ENCODE measurements at regions not wholly inside any gene's neighbourhood (a gene's known extent, or its start where the extent isn't known, plus 50 kb on each side); places are given as distances from the start of the nearest gene placed in this dataset.

- ATAC-seq (ENCODE audit: low FRiP score) (no peak), DNase-seq (no peak)
- Histone ChIP-seq H3K27me3 (ENCODE audit: control insufficient read depth in 1 of 2, insufficient read depth in 2 of 2, low read length in 1 of 2) (peaks cover 0 to 1% of the 10 kb centered on the region in 2 donors), H3K9me3 (ENCODE audit: control insufficient read depth, low read length) (no peaks in the 10 kb centered on the region), H3K4me3 (ENCODE audit: low read length in 2 of 2) (no peak overlapping the region), H3K27ac (ENCODE audit: low read depth in 1 of 2, low read length in 2 of 2) (no peak overlapping the region), H3K36me3 (ENCODE audit: control insufficient read depth in 1 of 2, insufficient read depth in 2 of 2, low read length in 1 of 2) (no peaks in the 10 kb centered on the region), H3K4me1 (ENCODE audit: control insufficient read depth in 1 of 2, insufficient read depth in 2 of 2, low read length in 2 of 2) (no peaks in the 10 kb centered on the region)
- 27 to 35% methylated on average over 4 of the region's 4 CpGs for WGBS, 2 donors
- intact Hi-C loops (cut with DNase I), result no loop called here
Measured at GRCh38 chr7:136326045-136326609, 349.0 kb upstream of the MTPN start.

- H3K27ac ChIP-seq (ENCODE audit: low read depth in 1 of 2, low read length in 2 of 2), result no peak overlapping the region
- no peaks in the 10 kb centered on the region for H3K4me1 ChIP-seq (ENCODE audit: control insufficient read depth in 1 of 2, insufficient read depth in 2 of 2, low read length in 2 of 2)
- 12 to 20% methylated on average over 2 of the region's 2 CpGs for WGBS, 2 donors
- peaks cover 0 to 1% of the 10 kb centered on the region in 2 donors for H3K27me3 ChIP-seq (ENCODE audit: control insufficient read depth in 1 of 2, insufficient read depth in 2 of 2, low read length in 1 of 2)
- H3K9me3 ChIP-seq (ENCODE audit: control insufficient read depth, low read length), result no peaks in the 10 kb centered on the region
- DNase-seq (no peak), ATAC-seq (ENCODE audit: low FRiP score) (no peak)
- intact Hi-C loops (cut with DNase I), result no loop called here
- no peak overlapping the region for H3K4me3 ChIP-seq (ENCODE audit: low read length in 2 of 2)
- no peaks in the 10 kb centered on the region for H3K36me3 ChIP-seq (ENCODE audit: control insufficient read depth in 1 of 2, insufficient read depth in 2 of 2, low read length in 1 of 2)
Measured at GRCh38 chr7:136325578-136325977, 348.4 kb upstream of the MTPN start.

GRCh38 chr7:136325027-136325426, 347.9 kb upstream of the MTPN start:
- 29 to 33% methylated on average over 2 of the region's 2 CpGs for WGBS, 2 donors
- ATAC-seq (ENCODE audit: low FRiP score), result no peak
- no peaks in the 10 kb centered on the region for H3K36me3 ChIP-seq (ENCODE audit: control insufficient read depth in 1 of 2, insufficient read depth in 2 of 2, low read length in 1 of 2)
- no peak for DNase-seq
- H3K27ac ChIP-seq (ENCODE audit: low read depth in 1 of 2, low read length in 2 of 2), result no peak overlapping the region
- H3K4me1 ChIP-seq (ENCODE audit: control insufficient read depth in 1 of 2, insufficient read depth in 2 of 2, low read length in 2 of 2), result no peaks in the 10 kb centered on the region
- peaks cover 0 to 1% of the 10 kb centered on the region in 2 donors for H3K27me3 ChIP-seq (ENCODE audit: control insufficient read depth in 1 of 2, insufficient read depth in 2 of 2, low read length in 1 of 2)
- no peaks in the 10 kb centered on the region for H3K9me3 ChIP-seq (ENCODE audit: control insufficient read depth, low read length)
- H3K4me3 ChIP-seq (ENCODE audit: low read length in 2 of 2), result no peak overlapping the region
- intact Hi-C loops (cut with DNase I), result no loop called here

GRCh38 chr7:136324073-136324704, 347.0 kb upstream of the MTPN start:
- intact Hi-C loops (cut with DNase I), result no loop called here
- Histone ChIP-seq H3K4me1 (ENCODE audit: control insufficient read depth in 1 of 2, insufficient read depth in 2 of 2, low read length in 2 of 2) (no peaks in the 10 kb centered on the region), H3K27me3 (ENCODE audit: control insufficient read depth in 1 of 2, insufficient read depth in 2 of 2, low read length in 1 of 2) (peaks cover 0 to 1% of the 10 kb centered on the region in 2 donors), H3K9me3 (ENCODE audit: control insufficient read depth, low read length) (no peaks in the 10 kb centered on the region), H3K27ac (ENCODE audit: low read depth in 1 of 2, low read length in 2 of 2) (no peak overlapping the region), H3K4me3 (ENCODE audit: low read length in 2 of 2) (no peak overlapping the region), H3K36me3 (ENCODE audit: control insufficient read depth in 1 of 2, insufficient read depth in 2 of 2, low read length in 1 of 2) (no peaks in the 10 kb centered on the region)
- WGBS, 2 donors, result 19 to 27% methylated on average over 4 of the region's 4 CpGs
- DNase-seq (no peak), ATAC-seq (ENCODE audit: low FRiP score) (no peak)

- 76 to 79% methylated on average over 1 of the region's 1 CpG for WGBS, 2 donors
- ATAC-seq (ENCODE audit: low FRiP score), result no peak
- no peaks in the 10 kb centered on the region for H3K4me1 ChIP-seq (ENCODE audit: control insufficient read depth in 1 of 2, insufficient read depth in 2 of 2, low read length in 2 of 2)
Measured at GRCh38 chr7:136312592-136312991, 335.4 kb upstream of the MTPN start.

GRCh38 chr7:136309407-136309806, 332.2 kb upstream of the MTPN start:
- H3K4me1 ChIP-seq (ENCODE audit: control insufficient read depth in 1 of 2, insufficient read depth in 2 of 2, low read length in 2 of 2), result no peaks in the 10 kb centered on the region
- intact Hi-C loops (cut with DNase I), result no loop called here
- no peaks in the 10 kb centered on the region for H3K36me3 ChIP-seq (ENCODE audit: control insufficient read depth in 1 of 2, insufficient read depth in 2 of 2, low read length in 1 of 2)
- H3K27ac ChIP-seq (ENCODE audit: low read depth in 1 of 2, low read length in 2 of 2), result no peak overlapping the region
- H3K4me3 ChIP-seq (ENCODE audit: low read length in 2 of 2), result no peak overlapping the region
- DNase-seq (no peak), ATAC-seq (ENCODE audit: low FRiP score) (no peak)
- no peaks in the 10 kb centered on the region for H3K9me3 ChIP-seq (ENCODE audit: control insufficient read depth, low read length)
- no peaks in the 10 kb centered on the region for H3K27me3 ChIP-seq (ENCODE audit: control insufficient read depth in 1 of 2, insufficient read depth in 2 of 2, low read length in 1 of 2)
- WGBS, 2 donors, result 77 to 80% methylated on average over 1 of the region's 1 CpG

More at GRCh38 chr7:136312592-136312991, 335.4 kb upstream of the MTPN start:
- Histone ChIP-seq H3K36me3 (ENCODE audit: control insufficient read depth in 1 of 2, insufficient read depth in 2 of 2, low read length in 1 of 2) (no peaks in the 10 kb centered on the region), H3K27me3 (ENCODE audit: control insufficient read depth in 1 of 2, insufficient read depth in 2 of 2, low read length in 1 of 2) (no peaks in the 10 kb centered on the region), H3K4me3 (ENCODE audit: low read length in 2 of 2) (no peak overlapping the region), H3K27ac (ENCODE audit: low read depth in 1 of 2, low read length in 2 of 2) (no peak overlapping the region), H3K9me3 (ENCODE audit: control insufficient read depth, low read length) (no peaks in the 10 kb centered on the region)
- DNase-seq, result no peak
- intact Hi-C loops (cut with DNase I), result no loop called here

- Histone ChIP-seq H3K9me3 (ENCODE audit: control insufficient read depth, low read length) (no peaks in the 10 kb centered on the region), H3K27me3 (ENCODE audit: control insufficient read depth in 1 of 2, insufficient read depth in 2 of 2, low read length in 1 of 2) (no peaks in the 10 kb centered on the region), H3K4me3 (ENCODE audit: low read length in 2 of 2) (no peak overlapping the region), H3K36me3 (ENCODE audit: control insufficient read depth in 1 of 2, insufficient read depth in 2 of 2, low read length in 1 of 2) (no peaks in the 10 kb centered on the region), H3K4me1 (ENCODE audit: control insufficient read depth in 1 of 2, insufficient read depth in 2 of 2, low read length in 2 of 2) (no peaks in the 10 kb centered on the region), H3K27ac (ENCODE audit: low read depth in 1 of 2, low read length in 2 of 2) (no peak overlapping the region)
- intact Hi-C loops (cut with DNase I), result no loop called here
- ATAC-seq (ENCODE audit: low FRiP score) (no peak), DNase-seq (no peak)
Measured at GRCh38 chr7:136308230-136308629, 331.1 kb upstream of the MTPN start.

GRCh38 chr7:136303162-136303561, 326.0 kb upstream of the MTPN start:
- Histone ChIP-seq H3K36me3 (ENCODE audit: control insufficient read depth in 1 of 2, insufficient read depth in 2 of 2, low read length in 1 of 2) (no peaks in the 10 kb centered on the region), H3K27ac (ENCODE audit: low read depth in 1 of 2, low read length in 2 of 2) (no peak overlapping the region), H3K9me3 (ENCODE audit: control insufficient read depth, low read length) (no peaks in the 10 kb centered on the region), H3K4me3 (ENCODE audit: low read length in 2 of 2) (no peak overlapping the region), H3K4me1 (ENCODE audit: control insufficient read depth in 1 of 2, insufficient read depth in 2 of 2, low read length in 2 of 2) (no peaks in the 10 kb centered on the region), H3K27me3 (ENCODE audit: control insufficient read depth in 1 of 2, insufficient read depth in 2 of 2, low read length in 1 of 2) (no peaks in the 10 kb centered on the region)
- intact Hi-C loops (cut with DNase I), result no loop called here
- DNase-seq, result no peak
- ATAC-seq (ENCODE audit: low FRiP score), result no peak
- WGBS, 2 donors, result 84 to 90% methylated on average over 2 of the region's 2 CpGs

GRCh38 chr7:136302049-136302448, 324.9 kb upstream of the MTPN start:
- ATAC-seq (ENCODE audit: low FRiP score) (no peak), DNase-seq (no peak)
- intact Hi-C loops (cut with DNase I), result no loop called here
- no peaks in the 10 kb centered on the region for H3K36me3 ChIP-seq (ENCODE audit: control insufficient read depth in 1 of 2, insufficient read depth in 2 of 2, low read length in 1 of 2)
- H3K4me1 ChIP-seq (ENCODE audit: control insufficient read depth in 1 of 2, insufficient read depth in 2 of 2, low read length in 2 of 2), result no peaks in the 10 kb centered on the region
- no peaks in the 10 kb centered on the region for H3K27me3 ChIP-seq (ENCODE audit: control insufficient read depth in 1 of 2, insufficient read depth in 2 of 2, low read length in 1 of 2)
- H3K27ac ChIP-seq (ENCODE audit: low read depth in 1 of 2, low read length in 2 of 2), result no peak overlapping the region
- H3K4me3 ChIP-seq (ENCODE audit: low read length in 2 of 2), result no peak overlapping the region
- no peaks in the 10 kb centered on the region for H3K9me3 ChIP-seq (ENCODE audit: control insufficient read depth, low read length)
- 43 to 61% methylated on average over 1 of the region's 1 CpG for WGBS, 2 donors

All from aorta (tissue), 5 donors.